SJCRH30 (cell line): ENCODE measurements at regions not wholly inside any gene's neighbourhood (a gene's known extent, or its start where the extent isn't known, plus 50 kb on each side); places are given as distances from the start of the nearest gene placed in this dataset.

Experiments used
- DNase-seq, 2 experiments: peaks; one replicate each; pipeline ENCODE4 v3.0.0-alpha.2; 2015 to 2020
- H3K27ac ChIP-seq: fragments of 250-450 bp; sonication (Bioruptor Pico); 2 replicates; pipeline ENCODE4 v1.5.1; 2020; ENCODE audit warnings: mild to moderate bottlenecking, moderate library complexity
- H3K27me3 ChIP-seq: fragments of 250-450 bp; sonication (Bioruptor Pico); 2 replicates; pipeline ENCODE4 v1.5.1; 2020; ENCODE audit warnings: mild to moderate bottlenecking, moderate library complexity
- H3K36me3 ChIP-seq: fragments of 250-450 bp; sonication (Bioruptor Pico); 2 replicates; pipeline ENCODE4 v1.5.1; 2020; ENCODE audit warnings: mild to moderate bottlenecking, moderate library complexity
- H3K4me1 ChIP-seq: fragments of 250-450 bp; sonication (Bioruptor Pico); 2 replicates; pipeline ENCODE4 v1.5.1; 2020; ENCODE audit warnings: mild to moderate bottlenecking, moderate library complexity
- H3K4me3 ChIP-seq: fragments of 250-450 bp; sonication (Bioruptor Pico); 2 replicates; pipeline ENCODE4 v1.5.1; 2020; ENCODE audit warnings: mild to moderate bottlenecking, moderate library complexity
- H3K9me3 ChIP-seq: fragments of 250-450 bp; sonication (Bioruptor Pico); replicated peaks from 2 replicates; pipeline ENCODE4 v1.5.1; 2020; ENCODE audit warnings: mild to moderate bottlenecking, moderate library complexity

GRCh38 chr5:69030358-69031062 is 63.3 kb upstream of the SLC30A5 start:
- DNase-seq, result no peak

GRCh38 chr5:69032009-69032408 is 61.8 kb upstream of the SLC30A5 start:
- no peaks in the 10 kb centered on the region for H3K36me3 ChIP-seq
- H3K4me1 ChIP-seq, result no peaks in the 10 kb centered on the region
- H3K27me3 ChIP-seq, result no peaks in the 10 kb centered on the region; the same call in 1 of the 2 replicates
- no peak overlapping the region for H3K27ac ChIP-seq
- no peak overlapping the region for H3K4me3 ChIP-seq
- DNase-seq, result no peak
- H3K9me3 ChIP-seq, result no peaks in the 10 kb centered on the region

More at GRCh38 chr5:69030358-69031062, 63.3 kb upstream of the SLC30A5 start:
- no peak overlapping the region for H3K27ac ChIP-seq
- no peaks in the 10 kb centered on the region for H3K36me3 ChIP-seq
- no peak overlapping the region for H3K4me3 ChIP-seq
- H3K9me3 ChIP-seq, result no peaks in the 10 kb centered on the region
- no peaks in the 10 kb centered on the region for H3K4me1 ChIP-seq
- H3K27me3 ChIP-seq, result no peaks in the 10 kb centered on the region; the same call in 1 of the 2 replicates

GRCh38 chr5:69033690-69034089 is 60.1 kb upstream of the SLC30A5 start:
- DNase-seq, result no peak

GRCh38 chr5:69034898-69035297 is 58.9 kb upstream of the SLC30A5 start:
- Histone ChIP-seq H3K27ac (no peak overlapping the region), H3K4me1 (no peaks in the 10 kb centered on the region), H3K36me3 (no peaks in the 10 kb centered on the region), H3K4me3 (no peak overlapping the region), H3K27me3 (no peaks in the 10 kb centered on the region), H3K9me3 (no peaks in the 10 kb centered on the region)
- no peak for DNase-seq

More at GRCh38 chr5:69033690-69034089, 60.1 kb upstream of the SLC30A5 start:
- Histone ChIP-seq H3K36me3 (no peaks in the 10 kb centered on the region), H3K4me3 (no peak overlapping the region), H3K9me3 (no peaks in the 10 kb centered on the region), H3K27me3 (no peaks in the 10 kb centered on the region), H3K27ac (no peak overlapping the region), H3K4me1 (no peaks in the 10 kb centered on the region)

GRCh38 chr5:69035665-69036064 is 58.1 kb upstream of the SLC30A5 start:
- no peak overlapping the region for H3K4me3 ChIP-seq
- no peaks in the 10 kb centered on the region for H3K27me3 ChIP-seq
- no peak overlapping the region for H3K27ac ChIP-seq
- H3K4me1 ChIP-seq, result no peaks in the 10 kb centered on the region
- DNase-seq, result no peak
- no peaks in the 10 kb centered on the region for H3K36me3 ChIP-seq
- no peaks in the 10 kb centered on the region for H3K9me3 ChIP-seq

- Histone ChIP-seq H3K4me3 (no peak overlapping the region), H3K27me3 (no peaks in the 10 kb centered on the region), H3K9me3 (no peaks in the 10 kb centered on the region), H3K36me3 (no peaks in the 10 kb centered on the region), H3K4me1 (0 out of 2 replicates have a peak, but pooled peaks cover 3% of the 10 kb centered on the region), H3K27ac (no peak overlapping the region)
- DNase-seq, result no peak
Measured at GRCh38 chr5:69038539-69038938, 55.3 kb upstream of the SLC30A5 start.

GRCh38 chr5:69039829-69040228 is 54.0 kb upstream of the SLC30A5 start:
- no peak for DNase-seq
- Histone ChIP-seq H3K27ac (no peak overlapping the region), H3K36me3 (no peaks in the 10 kb centered on the region), H3K4me3 (no peak overlapping the region), H3K27me3 (no peaks in the 10 kb centered on the region), H3K4me1 (0 out of 2 replicates have a peak, but pooled peaks cover 3% of the 10 kb centered on the region), H3K9me3 (no peaks in the 10 kb centered on the region)

- H3K4me1 ChIP-seq, result 0 out of 2 replicates have a peak, but pooled peaks cover 3% of the 10 kb centered on the region
- no peak for DNase-seq
- no peaks in the 10 kb centered on the region for H3K9me3 ChIP-seq
- no peak overlapping the region for H3K27ac ChIP-seq
- H3K4me3 ChIP-seq, result peak overlapping the region; percentile 67
- H3K27me3 ChIP-seq, result no peaks in the 10 kb centered on the region
- no peaks in the 10 kb centered on the region for H3K36me3 ChIP-seq
Measured at GRCh38 chr5:69042500-69042899, 51.3 kb upstream of the SLC30A5 start.

GRCh38 chr5:69042915-69043654 is 50.7 kb upstream of the SLC30A5 start:
- peak overlapping the region; percentile 48 for H3K27ac ChIP-seq
- peak; percentile 78 to 96 for DNase-seq
- H3K27me3 ChIP-seq, result no peaks in the 10 kb centered on the region
- no peaks in the 10 kb centered on the region for H3K36me3 ChIP-seq
- H3K4me3 ChIP-seq, result peak overlapping the region; percentile 67
- H3K4me1 ChIP-seq, result 0 out of 2 replicates have a peak, but pooled peaks cover 3% of the 10 kb centered on the region
- no peaks in the 10 kb centered on the region for H3K9me3 ChIP-seq

GRCh38 chr5:69043655-69043996 is 50.2 kb upstream of the SLC30A5 start:
- peak overlapping the region; percentile 67 for H3K4me3 ChIP-seq
- DNase-seq, result peak in 1 of 2 experiments; percentile 54
- peak overlapping the region; percentile 48 for H3K27ac ChIP-seq

More at GRCh38 chr5:69043655-69043996, 50.2 kb upstream of the SLC30A5 start:
- Histone ChIP-seq H3K36me3 (no peaks in the 10 kb centered on the region), H3K27me3 (no peaks in the 10 kb centered on the region), H3K4me1 (0 out of 2 replicates have a peak, but pooled peaks cover 3% of the 10 kb centered on the region), H3K9me3 (no peaks in the 10 kb centered on the region)
